ENCODE measurements at regions not wholly inside any gene's neighbourhood (a gene's known extent, or its start where the extent isn't known, plus 50 kb on each side); places are given as distances from the start of the nearest gene placed in this dataset.

GRCh38 chr10:28215930-28216329 is 86.9 kb downstream of the MPP7 start:
- no peak overlapping the region for H3K4me2 ChIP-seq (ENCODE audit: extremely low read depth, insufficient read depth, low read length)
- no peaks in the 10 kb centered on the region for H3K9me3 ChIP-seq (ENCODE audit: control insufficient read depth, insufficient read depth, low read depth, low read length)
- TF ChIP-seq EZH2 (IDR thresholded peaks at IDR 0.05; ENCODE audit: low read length, missing control alignments): no peak
- TF ChIP-seq CTCF (conservative IDR thresholded peaks at IDR 0.05 in 1 of 2, IDR thresholded peaks at IDR 0.05 in 1 of 2; ENCODE audit: low read depth in 1 of 2, low read length in 2 of 2): no peak

GRCh38 chr10:28214219-28214618 is 88.6 kb downstream of the MPP7 start:
- Histone ChIP-seq H3K4me1 (ENCODE audit: control insufficient read depth, extremely low read depth, insufficient read depth, low read length) (no peaks in the 10 kb centered on the region), H3K36me3 (ENCODE audit: control insufficient read depth, insufficient read depth, low read length) (no peaks in the 10 kb centered on the region), H4K20me1 (ENCODE audit: control insufficient read depth, extremely low read depth, insufficient read depth, low read length) (no peaks in the 10 kb centered on the region), H3K9me3 (ENCODE audit: control insufficient read depth, insufficient read depth, low read depth, low read length) (no peaks in the 10 kb centered on the region), H3K4me3 (replicated peaks in 1 of 4; ENCODE audit: control extremely low read depth in 1 of 4, insufficient read depth in 1 of 4, low read depth in 3 of 4, low read length in 4 of 4) (no peak overlapping the region), H3K79me2 (ENCODE audit: control insufficient read depth, insufficient read depth, low read length) (no peaks in the 10 kb centered on the region), H3K27ac (ENCODE audit: insufficient read depth, low read length) (no peak overlapping the region), H2AFZ (ENCODE audit: low read length) (no peak overlapping the region), H3K4me2 (ENCODE audit: extremely low read depth, insufficient read depth, low read length) (no peak overlapping the region), H3K9ac (ENCODE audit: insufficient read depth, low read length) (no peak overlapping the region), H3K27me3 (ENCODE audit: control insufficient read depth, insufficient read depth, low read length) (no peaks in the 10 kb centered on the region)
- no peak for TF ChIP-seq CTCF (conservative IDR thresholded peaks at IDR 0.05 in 1 of 2, IDR thresholded peaks at IDR 0.05 in 1 of 2; ENCODE audit: low read depth in 1 of 2, low read length in 2 of 2)
- no peak for TF ChIP-seq EZH2 (IDR thresholded peaks at IDR 0.05; ENCODE audit: low read length, missing control alignments)
- DNase-seq (ENCODE audit: low read depth in 2 of 2): no peak

More at GRCh38 chr10:28215930-28216329, 86.9 kb downstream of the MPP7 start:
- Histone ChIP-seq H3K79me2 (ENCODE audit: control insufficient read depth, insufficient read depth, low read length) (no peaks in the 10 kb centered on the region), H3K9ac (ENCODE audit: insufficient read depth, low read length) (no peak overlapping the region), H2AFZ (ENCODE audit: low read length) (no peak overlapping the region), H3K36me3 (ENCODE audit: control insufficient read depth, insufficient read depth, low read length) (no peaks in the 10 kb centered on the region), H3K27ac (ENCODE audit: insufficient read depth, low read length) (no peak overlapping the region), H3K4me3 (replicated peaks in 1 of 4; ENCODE audit: control extremely low read depth in 1 of 4, insufficient read depth in 1 of 4, low read depth in 3 of 4, low read length in 4 of 4) (no peak overlapping the region), H3K27me3 (ENCODE audit: control insufficient read depth, insufficient read depth, low read length) (no peaks in the 10 kb centered on the region), H3K4me1 (ENCODE audit: control insufficient read depth, extremely low read depth, insufficient read depth, low read length) (no peaks in the 10 kb centered on the region), H4K20me1 (ENCODE audit: control insufficient read depth, extremely low read depth, insufficient read depth, low read length) (no peaks in the 10 kb centered on the region)
- DNase-seq (ENCODE audit: low read depth in 2 of 2): no peak

- H3K9ac ChIP-seq (ENCODE audit: insufficient read depth, low read length): no peak overlapping the region
- no peak overlapping the region for H3K27ac ChIP-seq (ENCODE audit: insufficient read depth, low read length)
- H2AFZ ChIP-seq (ENCODE audit: low read length): no peak overlapping the region
- H3K4me3 ChIP-seq (replicated peaks in 1 of 4; ENCODE audit: control extremely low read depth in 1 of 4, insufficient read depth in 1 of 4, low read depth in 3 of 4, low read length in 4 of 4): no peak overlapping the region
- H3K36me3 ChIP-seq (ENCODE audit: control insufficient read depth, insufficient read depth, low read length): no peaks in the 10 kb centered on the region
- no peak overlapping the region for H3K4me2 ChIP-seq (ENCODE audit: extremely low read depth, insufficient read depth, low read length)
- no peaks in the 10 kb centered on the region for H3K27me3 ChIP-seq (ENCODE audit: control insufficient read depth, insufficient read depth, low read length)
- DNase-seq (ENCODE audit: low read depth in 2 of 2): no peak
- no peaks in the 10 kb centered on the region for H3K9me3 ChIP-seq (ENCODE audit: control insufficient read depth, insufficient read depth, low read depth, low read length)
- no peaks in the 10 kb centered on the region for H3K79me2 ChIP-seq (ENCODE audit: control insufficient read depth, insufficient read depth, low read length)
- no peaks in the 10 kb centered on the region for H4K20me1 ChIP-seq (ENCODE audit: control insufficient read depth, extremely low read depth, insufficient read depth, low read length)
- H3K4me1 ChIP-seq (ENCODE audit: control insufficient read depth, extremely low read depth, insufficient read depth, low read length): no peaks in the 10 kb centered on the region
- TF ChIP-seq CTCF (conservative IDR thresholded peaks at IDR 0.05 in 1 of 2, IDR thresholded peaks at IDR 0.05 in 1 of 2; ENCODE audit: low read depth in 1 of 2, low read length in 2 of 2) (no peak), EZH2 (IDR thresholded peaks at IDR 0.05; ENCODE audit: low read length, missing control alignments) (no peak)
These were observed 91.1 kb downstream of the MPP7 start for GRCh38 chr10:28211759-28212158.
